ENCODE measurements at regions not wholly inside any gene's neighbourhood (a gene's known extent, or its start where the extent isn't known, plus 50 kb on each side); places are given as distances from the start of the nearest gene placed in this dataset.

GRCh38 chr3:87581240-87581639 is 304.9 kb upstream of the POU1F1 start:
- TF ChIP-seq CTCF (optimal IDR thresholded peaks at IDR 0.05 in 1 of 3, IDR thresholded peaks at IDR 0.05 in 1 of 3, conservative IDR thresholded peaks at IDR 0.05 in 1 of 3; ENCODE audit: extremely low read depth in 1 of 3, insufficient read depth in 2 of 3, low read length in 3 of 3) (no peak), EZH2 (IDR thresholded peaks at IDR 0.05; ENCODE audit: low read length) (no peak)

Measured in keratinocyte (primary cell).